SK-N-SH (cell line): ENCODE measurements at regions not wholly inside any gene's neighbourhood (a gene's known extent, or its start where the extent isn't known, plus 50 kb on each side); places are given as distances from the start of the nearest gene placed in this dataset.

ENCODE experiments used
- CTCF ChIA-PET: fragments of 300-600, 350-600 bp; formaldehyde crosslinking; extraction: SDS; loops from one replicate; lab custom pipeline; 2021; lab: Yijun Ruan, JAX
- POLR2A ChIA-PET: fragments of 350-600 bp; sonication (Branson Sonifier 250); formaldehyde crosslinking; extraction: SDS; loops from one replicate; lab custom pipeline; 2020; ENCODE audit warnings: antibody characterized with exemption, inconsistent platforms; lab: Yijun Ruan, JAX
- DNase-seq: peaks from one replicate; pipeline ENCODE4 v3.0.0; 2012
- H2AFZ ChIP-seq: fragments of 200-600 bp; sonication (generic); 2 replicates; pipeline ENCODE4 v1.8.1; 2016; ENCODE audit warnings: antibody characterized with exemption, mild to moderate bottlenecking, low read depth
- H3F3A ChIP-seq: fragments of 200-600 bp; sonication (generic); replicated peaks from 2 replicates; pipeline ENCODE3; 2016; ENCODE audit warnings: antibody characterized with exemption, mild to moderate bottlenecking; ENCODE audit not compliant: insufficient read depth
- H3K27ac ChIP-seq, 2 experiments: fragments of 200-500 bp in 1 of 2; fragments of 200-600 bp in 1 of 2; sonication (Bioruptor generic) in 1 of 2; sonication (generic), shearing (Covaris generic) in 1 of 2; 2 replicates each; pipeline versions ENCODE4 v1.5.1 to v1.6.1; 2014 to 2016; ENCODE audit warnings: low read depth in 2 of 2, inconsistent platforms in 1 of 2, low read length in 1 of 2, mild to moderate bottlenecking in 1 of 2, mixed read lengths in 1 of 2
- H3K27me3 ChIP-seq: fragments of 200-600 bp; sonication (generic), shearing (Covaris generic); 2 replicates; pipeline ENCODE4 v1.6.1; 2016; ENCODE audit warnings: mixed run types; ENCODE audit not compliant: insufficient read depth
- H3K36me3 ChIP-seq, 2 experiments: fragments of 200-500 bp in 1 of 2; fragments of 200-600 bp in 1 of 2; sonication (Bioruptor generic) in 1 of 2; sonication (generic) in 1 of 2; replicated peaks in 1 of 2; 2 replicates each; pipeline versions ENCODE3 to v1.5.1; 2014 to 2016; ENCODE audit warnings: low read length in 1 of 2, mild to moderate bottlenecking in 1 of 2; ENCODE audit not compliant: insufficient read depth in 2 of 2, control insufficient read depth in 1 of 2
- H3K4me1 ChIP-seq, 2 experiments: fragments of 200-500 bp in 1 of 2; fragments of 200-600 bp in 1 of 2; sonication (Bioruptor generic) in 1 of 2; sonication (generic), shearing (Covaris generic) in 1 of 2; 2 replicates each; pipeline versions ENCODE4 v1.5.1 to v1.6.1; 2014 to 2016; ENCODE audit warnings: low read depth in 1 of 2, low read length in 1 of 2, mixed run types in 1 of 2; ENCODE audit not compliant: insufficient read depth in 2 of 2, control insufficient read depth in 1 of 2
- H3K4me2 ChIP-seq: fragments of 200-600 bp; sonication (generic), shearing (Covaris generic); 2 replicates; pipeline ENCODE4 v1.6.1; 2017; ENCODE audit warnings: mixed run types
- H3K4me3 ChIP-seq, 2 experiments: fragments of 200-500 bp in 1 of 2; fragments of 200-600 bp in 1 of 2; sonication (Bioruptor generic) in 1 of 2; sonication (generic), shearing (Covaris generic) in 1 of 2; 2 replicates each; pipeline versions ENCODE4 v1.5.1 to v1.8.1; 2014 to 2016; ENCODE audit warnings: low read depth in 2 of 2, inconsistent platforms in 1 of 2, low read length in 1 of 2, mild to moderate bottlenecking in 1 of 2, mixed read lengths in 1 of 2, moderate library complexity in 1 of 2
- H3K79me2 ChIP-seq: fragments of 200-600 bp; sonication (generic); 2 replicates; pipeline ENCODE4 v1.8.1; 2017; ENCODE audit warnings: mild to moderate bottlenecking; ENCODE audit not compliant: insufficient read depth
- H3K9ac ChIP-seq: fragments of 200-600 bp; sonication (generic); 2 replicates; pipeline ENCODE4 v1.6.1; 2017; ENCODE audit warnings: mixed run types
- H3K9me2 ChIP-seq: fragments of 200-600 bp; sonication (generic); 2 replicates; pipeline ENCODE4 v1.6.1; 2017; ENCODE audit warnings: mixed run types
- H3K9me3 ChIP-seq: fragments of 200-600 bp; sonication (generic); 2 replicates; pipeline ENCODE4 v1.6.1; 2017; ENCODE audit warnings: mixed run types, mild to moderate bottlenecking, moderate library complexity
- H4K20me1 ChIP-seq: fragments of 200-600 bp; sonication (generic); 2 replicates; pipeline ENCODE4 v1.6.1; 2017; ENCODE audit warnings: mild to moderate bottlenecking, mixed run types; ENCODE audit not compliant: insufficient read depth
- FOSL2 ChIP-seq: IDR thresholded peaks from 2 replicates; pipeline ENCODE4 v1.4.0; 2012; ENCODE audit warnings: low read depth, mild to moderate bottlenecking, moderate library complexity, borderline replicate concordance
- FOXM1 ChIP-seq: IDR thresholded peaks from 2 replicates; pipeline ENCODE4 v1.4.0; 2012; ENCODE audit warnings: low read depth, mild to moderate bottlenecking
- GABPA ChIP-seq: IDR thresholded peaks from 2 replicates; pipeline ENCODE4 v1.4.0; 2012; ENCODE audit warnings: low read depth, mild to moderate bottlenecking
- NFIC ChIP-seq: IDR thresholded peaks from 2 replicates; pipeline ENCODE4 v1.4.0; 2012; ENCODE audit warnings: borderline replicate concordance
- PBX3 ChIP-seq: IDR thresholded peaks from 2 replicates; pipeline ENCODE4; 2012
- RAD21 ChIP-seq: IDR thresholded peaks from 2 replicates; pipeline ENCODE4 v1.6.1; 2012; ENCODE audit warnings: mild to moderate bottlenecking, low read length
- WGBS: methylation state at CpG from one replicate; pipeline ENCODE4 v1.1.6; 2017; ENCODE audit warnings: low lambda C conversion rate; 5-methylcytosine and 5-hydroxymethylcytosine counted together
- TF ChIP-seq, protein P1 (sequence below): IDR thresholded peaks from 2 replicates; pipeline ENCODE4 v1.6.1; 2012; ENCODE audit warnings: mild to moderate bottlenecking, low read depth, low read length, moderate library complexity

DNA sequence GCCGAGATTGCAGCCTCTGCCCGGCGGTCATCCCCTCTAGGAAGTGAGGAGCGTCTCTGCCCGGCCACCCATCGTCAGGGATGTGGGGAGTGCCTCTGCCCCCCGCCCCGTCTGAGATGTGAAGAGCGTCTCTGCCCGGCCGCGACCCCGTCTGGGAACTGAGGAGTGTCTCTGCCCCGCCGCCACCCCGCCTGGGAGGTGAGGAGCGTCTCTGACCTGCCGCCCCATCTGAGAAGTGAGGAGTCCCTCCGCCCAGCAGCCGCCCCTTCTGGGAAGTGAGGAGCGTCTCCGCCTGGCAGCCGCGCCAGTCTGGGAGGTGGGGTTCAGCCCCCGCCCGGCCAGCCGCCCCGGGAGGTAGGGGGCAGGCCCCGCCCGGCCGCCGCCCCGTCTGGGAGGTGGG, 544.0 kb downstream of the CCER1 start:
- WGBS: 81% methylated on average over 3 of the region's 33 CpGs
- H3K79me2 ChIP-seq: no peaks in the 10 kb centered on the region
- TF ChIP-seq NFIC: no peak
- TF ChIP-seq, protein P1, sequence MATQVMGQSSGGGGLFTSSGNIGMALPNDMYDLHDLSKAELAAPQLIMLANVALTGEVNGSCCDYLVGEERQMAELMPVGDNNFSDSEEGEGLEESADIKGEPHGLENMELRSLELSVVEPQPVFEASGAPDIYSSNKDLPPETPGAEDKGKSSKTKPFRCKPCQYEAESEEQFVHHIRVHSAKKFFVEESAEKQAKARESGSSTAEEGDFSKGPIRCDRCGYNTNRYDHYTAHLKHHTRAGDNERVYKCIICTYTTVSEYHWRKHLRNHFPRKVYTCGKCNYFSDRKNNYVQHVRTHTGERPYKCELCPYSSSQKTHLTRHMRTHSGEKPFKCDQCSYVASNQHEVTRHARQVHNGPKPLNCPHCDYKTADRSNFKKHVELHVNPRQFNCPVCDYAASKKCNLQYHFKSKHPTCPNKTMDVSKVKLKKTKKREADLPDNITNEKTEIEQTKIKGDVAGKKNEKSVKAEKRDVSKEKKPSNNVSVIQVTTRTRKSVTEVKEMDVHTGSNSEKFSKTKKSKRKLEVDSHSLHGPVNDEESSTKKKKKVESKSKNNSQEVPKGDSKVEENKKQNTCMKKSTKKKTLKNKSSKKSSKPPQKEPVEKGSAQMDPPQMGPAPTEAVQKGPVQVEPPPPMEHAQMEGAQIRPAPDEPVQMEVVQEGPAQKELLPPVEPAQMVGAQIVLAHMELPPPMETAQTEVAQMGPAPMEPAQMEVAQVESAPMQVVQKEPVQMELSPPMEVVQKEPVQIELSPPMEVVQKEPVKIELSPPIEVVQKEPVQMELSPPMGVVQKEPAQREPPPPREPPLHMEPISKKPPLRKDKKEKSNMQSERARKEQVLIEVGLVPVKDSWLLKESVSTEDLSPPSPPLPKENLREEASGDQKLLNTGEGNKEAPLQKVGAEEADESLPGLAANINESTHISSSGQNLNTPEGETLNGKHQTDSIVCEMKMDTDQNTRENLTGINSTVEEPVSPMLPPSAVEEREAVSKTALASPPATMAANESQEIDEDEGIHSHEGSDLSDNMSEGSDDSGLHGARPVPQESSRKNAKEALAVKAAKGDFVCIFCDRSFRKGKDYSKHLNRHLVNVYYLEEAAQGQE: no peak

GRCh38 chr12:90407841-90408240, 547.1 kb downstream of the CCER1 start:
- no peaks in the 10 kb centered on the region for H3F3A ChIP-seq
- no peaks in the 10 kb centered on the region for H4K20me1 ChIP-seq
- H3K79me2 ChIP-seq: no peaks in the 10 kb centered on the region
- TF ChIP-seq RAD21 (peak; percentile 22; the same call in 1 of the 2 replicates), PBX3 (no peak), NFIC (no peak), FOSL2 (no peak)
- TF ChIP-seq, all 33 proteins: peak for 1
- Histone ChIP-seq H3K27me3 (no peaks in the 10 kb centered on the region), H3K9ac (no peak overlapping the region), H3K27ac (no peak overlapping the region), H3K9me3 (no peaks in the 10 kb centered on the region), H3K4me2 (no peak overlapping the region), H3K4me1 (no peaks in the 10 kb centered on the region), H3K36me3 (no peaks in the 10 kb centered on the region), H3K9me2 (no peaks in the 10 kb centered on the region), H3K4me3 (no peak overlapping the region), H2AFZ (no peak overlapping the region)
- CTCF ChIA-PET: interaction anchor here (0.7 to 1.2 kb wide), 3 partner anchors 398 to 865 kb away, joined by 3 to 4 read pairs (median 3); no protein-coding TSS in a partner anchor
- WGBS: 49% methylated on average over 2 of the region's 2 CpGs
- no peak for DNase-seq
- POLR2A ChIA-PET: no interaction called here

More for the DNA sequence above, 544.0 kb downstream of the CCER1 start:
- Histone ChIP-seq H3K9me2 (no peaks in the 10 kb centered on the region), H4K20me1 (no peaks in the 10 kb centered on the region), H3K4me1 (no peaks in the 10 kb centered on the region), H3F3A (no peaks in the 10 kb centered on the region), H3K36me3 (no peaks in the 10 kb centered on the region), H3K4me3 (no peak overlapping the region), H3K27me3 (no peaks in the 10 kb centered on the region), H3K9ac (no peak overlapping the region), H3K27ac (no peak overlapping the region), H2AFZ (no peak overlapping the region), H3K9me3 (no peaks in the 10 kb centered on the region), H3K4me2 (no peak overlapping the region)
- DNase-seq: no peak
- POLR2A ChIA-PET: no interaction called here
- CTCF ChIA-PET: no interaction called here

- no peak for TF ChIP-seq FOXM1
- TF ChIP-seq RAD21: no peak
- no peak for TF ChIP-seq GABPA
- TF ChIP-seq, all 33 proteins: peak for 0
- H3F3A ChIP-seq: no peaks in the 10 kb centered on the region
- CTCF ChIA-PET: no interaction called here
- no peaks in the 10 kb centered on the region for H3K4me1 ChIP-seq
- no peaks in the 10 kb centered on the region for H3K79me2 ChIP-seq
- no peaks in the 10 kb centered on the region for H3K9me3 ChIP-seq
- H3K4me2 ChIP-seq: no peak overlapping the region
- H3K9me2 ChIP-seq: no peaks in the 10 kb centered on the region
- no peaks in the 10 kb centered on the region for H4K20me1 ChIP-seq
- H3K4me3 ChIP-seq: no peak overlapping the region
- no peaks in the 10 kb centered on the region for H3K36me3 ChIP-seq
- no peak for DNase-seq
- no peaks in the 10 kb centered on the region for H3K27me3 ChIP-seq
- no peak overlapping the region for H3K27ac ChIP-seq
- POLR2A ChIA-PET: no interaction called here
- no peak overlapping the region for H3K9ac ChIP-seq
- H2AFZ ChIP-seq: no peak overlapping the region
Measured at GRCh38 chr12:90404071-90404470, 550.9 kb downstream of the CCER1 start.
